K562 (cell line): ENCODE measurements at regions not wholly inside any gene's neighbourhood (a gene's known extent, or its start where the extent isn't known, plus 50 kb on each side); places are given as distances from the start of the nearest gene placed in this dataset.

Experiments
- ATAC-seq: fragments of 200-7000 bp; cut with Tn5 transposase; 3 replicates; pipeline ENCODE4 v1.9.1; 2020; ENCODE audit warnings: moderate library complexity
- BruUV-seq: library from RNA; stranded (reverse); fragments of 400-500 nt; replicated peaks from 2 replicates; lab custom pipeline; 2021; lab: Mats Ljungman, UMichigan
- CTCF ChIA-PET: fragments of 300-600 bp; formaldehyde crosslinking; extraction: SDS; loops from one replicate; lab custom pipeline; 2021; ENCODE audit warnings: low intra/inter-chr PET ratio; lab: Yijun Ruan, JAX
- POLR2A ChIA-PET: fragments of 300-600, 350-650 bp; sonication (Branson Sonifier 250); formaldehyde crosslinking; extraction: SDS; loops from one replicate; lab custom pipeline; 2021; ENCODE audit warnings: antibody characterized with exemption, inconsistent platforms; lab: Yijun Ruan, JAX
- DNase-seq, 4 experiments: peaks; one replicate each; pipeline versions ENCODE4 v3.0.0 to v3.0.0-alpha.2; 2011 to 2018; ENCODE audit warnings: low spot score in 3 of 4, mixed read lengths in 3 of 4; ENCODE audit errors: extremely low read depth in 1 of 4
- FAIRE-seq: peaks from 2 replicates; lab custom pipeline; 2011; peaks lifted over from hg19 to GRCh38; lab: Jason Lieb, UNC
- H2AFZ ChIP-seq: 2 replicates; pipeline ENCODE4 v1.6.0; 2011; ENCODE audit warnings: low read depth, low read length, control low read depth, inconsistent platforms
- H3K27ac ChIP-seq: fragments of 200-600 bp; 3 replicates; pipeline ENCODE4 v1.8.0; 2011; ENCODE audit warnings: low read depth, mild to moderate bottlenecking, control low read depth, inconsistent platforms, low read length, moderate library complexity, mixed read lengths; ENCODE audit errors: extremely low read depth
- H3K27me3 ChIP-seq, 2 experiments: fragments of 300-600 bp in 1 of 2; 2 replicates in 1 of 2; 3 replicates in 1 of 2; pipeline versions ENCODE4 v1.6.0 to v1.8.0; 2011; ENCODE audit warnings: inconsistent platforms in 2 of 2, low read length in 2 of 2, mild to moderate bottlenecking in 1 of 2, mixed read lengths in 1 of 2, moderate library complexity in 1 of 2; ENCODE audit not compliant: control insufficient read depth in 2 of 2, insufficient read depth in 2 of 2
- H3K36me3 ChIP-seq: fragments of 300-600 bp; 3 replicates; pipeline ENCODE4 v1.8.0; 2011; ENCODE audit warnings: mild to moderate bottlenecking, low read length, inconsistent platforms; ENCODE audit not compliant: control insufficient read depth, insufficient read depth
- H3K4me1 ChIP-seq, 2 experiments: fragments of 200-600 bp in 1 of 2; replicated peaks in 1 of 2; 2 replicates in 1 of 2; 3 replicates in 1 of 2; pipeline versions ENCODE4 v1.5.1 to v1.8.0; 2011; ENCODE audit warnings: inconsistent platforms in 2 of 2, low read length in 2 of 2, mild to moderate bottlenecking in 1 of 2, mixed read lengths in 1 of 2, moderate library complexity in 1 of 2; ENCODE audit not compliant: control insufficient read depth in 2 of 2, insufficient read depth in 2 of 2
- H3K4me2 ChIP-seq: 2 replicates; pipeline ENCODE4 v1.6.1; 2011; ENCODE audit warnings: low read length, control low read depth, inconsistent platforms, mixed read lengths; ENCODE audit not compliant: insufficient read depth
- H3K4me3 ChIP-seq: fragments of 200-600 bp; sonication (generic), shearing (Covaris generic); 2 replicates; pipeline ENCODE4 v1.5.1; 2016; ENCODE audit warnings: control low read depth, inconsistent platforms
- H3K79me2 ChIP-seq: fragments of 200-600 bp; 3 replicates; pipeline ENCODE4 v1.8.0; 2011; ENCODE audit warnings: low read length, inconsistent platforms; ENCODE audit not compliant: control insufficient read depth, insufficient read depth
- H3K9ac ChIP-seq, 2 experiments: 2 replicates each; pipeline versions ENCODE4 v1.6.0 to v1.6.1; 2011; ENCODE audit warnings: low read depth in 2 of 2, low read length in 2 of 2, control low read depth in 1 of 2, inconsistent platforms in 1 of 2, mild to moderate bottlenecking in 1 of 2, mixed read lengths in 1 of 2; ENCODE audit not compliant: insufficient read depth in 1 of 2
- H3K9me1 ChIP-seq: one replicate; pipeline ENCODE4 v1.6.0; 2011; ENCODE audit warnings: inconsistent platforms, mild to moderate bottlenecking, low read length, moderate library complexity; ENCODE audit not compliant: control insufficient read depth, insufficient read depth
- H3K9me3 ChIP-seq: replicated peaks from 2 replicates; pipeline ENCODE4 v1.5.1; 2011; ENCODE audit warnings: low read depth, low read length, inconsistent platforms; ENCODE audit not compliant: control insufficient read depth, insufficient read depth
- H4K20me1 ChIP-seq: replicated peaks from 2 replicates; pipeline ENCODE4 v1.6.1; 2011; ENCODE audit warnings: low read length, inconsistent platforms, mixed read lengths; ENCODE audit not compliant: control insufficient read depth, insufficient read depth
- ATF3 ChIP-seq, 2 experiments: fragments of 450-650 bp in 1 of 2; sonication (generic) in 1 of 2; formaldehyde crosslinking in 1 of 2; IDR thresholded peaks in 1 of 2; conservative IDR thresholded peaks in 1 of 2; 2 replicates each; pipeline versions ENCODE4 v1.6.1 to v1.8.1; 2016 to 2023; ENCODE audit warnings: mild to moderate bottlenecking in 2 of 2, moderate library complexity in 2 of 2, inconsistent platforms in 1 of 2, missing genetic modification reagents in 1 of 2
- CREB1 ChIP-seq, 2 experiments: sonication (generic) in 1 of 2; formaldehyde crosslinking in 1 of 2; IDR thresholded peaks; 2 replicates each; pipeline versions ENCODE4 v1.6.1 to v1.8.0; 2012 to 2022; ENCODE audit warnings: inconsistent platforms in 1 of 2, mild to moderate bottlenecking in 1 of 2, missing genetic modification reagents in 1 of 2, moderate library complexity in 1 of 2
- CSDE1 ChIP-seq, 2 experiments: fragments of 450-650 bp; IDR thresholded peaks; 2 replicates each; pipeline ENCODE4 v1.6.1; 2016; ENCODE audit warnings: mild to moderate bottlenecking in 1 of 2
- FOSL1 ChIP-seq: fragments of 200-800 bp; sonication (Bioruptor generic); conservative IDR thresholded peaks from 2 replicates; pipeline ENCODE4 v1.6.1; 2016; ENCODE audit warnings: missing genetic modification characterization, missing compliant biosample characterization
- MLX ChIP-seq, 2 experiments: fragments of 450-650 bp in 1 of 2; sonication (generic) in 1 of 2; formaldehyde crosslinking; conservative IDR thresholded peaks; 2 replicates each; pipeline versions ENCODE4 v1.4.0 to v1.8.1; 2020 to 2022; ENCODE audit warnings: mild to moderate bottlenecking in 1 of 2, missing genetic modification reagents in 1 of 2
- SMAD4 ChIP-seq: fragments of 250-450 bp; sonication (Bioruptor Pico); conservative IDR thresholded peaks from 2 replicates; pipeline ENCODE4 v1.8.0; 2021; ENCODE audit warnings: inconsistent platforms, mild to moderate bottlenecking, moderate library complexity
- WGBS: fragments of 100-300 bp; shearing (Covaris generic); methylation state at CpG from one replicate; pipeline ENCODE4 v1.1.6; 2016; ENCODE audit warnings: low coverage, mixed read lengths; ENCODE audit not compliant: insufficient coverage; ENCODE audit errors: missing lambda C conversion rate; 5-methylcytosine and 5-hydroxymethylcytosine counted together
- in situ Hi-C: fragments of 300-500 bp; cut with MboI; formaldehyde crosslinking; loops from 4 replicates; pipeline ENCODE4 v1.15.0; 2018; ENCODE audit warnings: inconsistent platforms, mixed read lengths
- intact Hi-C: fragments of 100-400 bp; cut with micrococcal nuclease; formaldehyde crosslinking; loops from 2 replicates; pipeline ENCODE4 v1.14.2; 2022

DNA sequence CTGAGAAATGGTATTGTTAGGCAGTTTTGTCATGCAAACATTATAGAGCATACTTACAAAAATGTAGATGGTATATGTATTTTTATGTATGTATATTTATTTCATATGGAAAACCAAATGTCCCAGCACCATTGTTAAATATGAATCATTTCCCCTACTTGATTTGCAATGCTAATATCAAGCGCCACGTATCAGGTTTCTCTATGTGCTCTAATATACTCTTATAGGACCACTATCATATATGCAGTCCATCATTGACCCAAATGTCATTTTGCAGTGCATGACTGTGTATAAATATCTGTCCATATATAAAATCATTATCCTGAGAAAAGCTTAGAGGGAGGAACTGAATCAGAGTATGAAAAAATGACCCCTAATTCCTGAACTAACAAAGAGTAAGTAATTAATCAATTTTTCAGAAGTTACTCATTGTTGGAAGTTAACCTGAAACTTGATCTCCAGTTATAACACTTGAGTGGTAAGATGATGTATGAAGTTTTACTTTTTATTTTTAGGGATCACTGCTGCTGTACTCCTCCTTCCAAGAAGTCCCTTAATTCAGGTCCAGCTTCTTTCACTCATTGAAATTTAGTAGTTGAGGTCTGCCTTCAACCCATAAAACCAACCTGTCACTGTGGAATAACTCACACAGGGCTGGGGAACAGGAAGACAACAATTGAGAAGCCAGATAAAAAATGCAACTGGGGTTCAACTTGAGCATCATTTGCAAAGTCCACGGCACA is 134.8 kb upstream of the LDB2 start:
- H3K36me3 ChIP-seq, result no peaks in the 10 kb centered on the region
- no peaks in the 10 kb centered on the region for H3K4me1 ChIP-seq
- H2AFZ ChIP-seq, result no peak overlapping the region
- ChIA-PET CTCF (no interaction called here), POLR2A (no interaction called here)
- H3K79me2 ChIP-seq, result no peaks in the 10 kb centered on the region
- H3K9ac ChIP-seq, result no peak overlapping the region
- DNase-seq, result no peak
- WGBS, result 0% methylated on average over 3 of the region's 3 CpGs
- no peak for FAIRE-seq
- H4K20me1 ChIP-seq, result no peaks in the 10 kb centered on the region
- in situ Hi-C loops (no loop called here), intact Hi-C loops (no loop called here)
- H3K9me1 ChIP-seq, result no peaks in the 10 kb centered on the region
- H3K27ac ChIP-seq, result no peak overlapping the region
- BruUV-seq, result no TSS peak
- H3K4me2 ChIP-seq, result no peak overlapping the region
- H3K27me3 ChIP-seq, result peaks cover 0 to 2% of the 10 kb centered on the region in 2 experiments; a peak in 2 of 5 replicates
- no peaks in the 10 kb centered on the region for H3K9me3 ChIP-seq
- ATAC-seq, result no peak
- TF ChIP-seq CREB1 (IDR thresholded peaks at IDR 0.05) (no peak), CREB1 (CRISPR knock-in tag; IDR thresholded peaks at IDR 0.05) (no peak), CSDE1 (IDR thresholded peaks at IDR 0.05) (no peak), MLX (CRISPR knock-in tag; conservative IDR thresholded peaks at IDR 0.05) (no peak)
- H3K4me3 ChIP-seq, result no peak overlapping the region

DNA sequence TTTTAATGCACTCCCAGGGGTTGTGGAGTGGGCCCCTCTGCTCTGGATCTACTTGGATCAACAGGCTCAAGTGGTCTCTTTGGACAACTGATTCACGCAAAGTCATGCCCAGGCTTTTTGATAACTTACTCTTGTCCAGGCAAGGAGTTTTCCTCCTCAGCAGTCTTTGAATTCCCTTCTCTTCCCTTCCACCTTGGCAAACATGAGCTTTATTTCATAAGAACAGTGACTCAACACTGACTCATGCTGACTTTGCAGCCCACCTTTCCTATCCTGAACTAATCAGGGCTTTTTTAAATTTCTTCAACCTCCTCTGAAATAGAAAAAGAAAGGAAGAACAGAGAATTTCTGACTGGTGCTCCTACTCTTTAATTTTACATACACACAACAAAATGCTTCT is 132.1 kb upstream of the LDB2 start:
- intact Hi-C loops, result no loop called here
- TF ChIP-seq FOSL1 (peak; percentile 24; the same call in 1 of the 2 replicates), ATF3 (IDR thresholded peaks at IDR 0.05) (0 out of 2 replicates have a peak, but pooled peaks have one; percentile 21), ATF3 (CRISPR knock-in tag; conservative IDR thresholded peaks at IDR 0.05) (no peak), SMAD4 (no peak)
- H2AFZ ChIP-seq, result no peak overlapping the region
- WGBS, result 0% methylated on average over 1 of the region's 1 CpG
- no peaks in the 10 kb centered on the region for H3K79me2 ChIP-seq
- no peaks in the 10 kb centered on the region for H3K36me3 ChIP-seq
- H4K20me1 ChIP-seq, result no peaks in the 10 kb centered on the region
- H3K9ac ChIP-seq, result no peak overlapping the region
- H3K27me3 ChIP-seq, result peaks cover 0 to 2% of the 10 kb centered on the region in 2 experiments; a peak in 1 of 5 replicates
- DNase-seq (no peak), FAIRE-seq (no peak), ATAC-seq (no peak)
- H3K4me3 ChIP-seq, result no peak overlapping the region
- POLR2A ChIA-PET, result no interaction called here
- in situ Hi-C loops, result no loop called here
- CTCF ChIA-PET, result no interaction called here
- H3K27ac ChIP-seq, result no peak overlapping the region
- H3K9me3 ChIP-seq, result no peaks in the 10 kb centered on the region
- H3K9me1 ChIP-seq, result no peaks in the 10 kb centered on the region
- H3K4me2 ChIP-seq, result no peak overlapping the region
- BruUV-seq, result no TSS peak
- H3K4me1 ChIP-seq, result no peaks in the 10 kb centered on the region
